22Rv1 (cell line): ENCODE measurements at regions not wholly inside any gene's neighbourhood (a gene's known extent, or its start where the extent isn't known, plus 50 kb on each side); places are given as distances from the start of the nearest gene placed in this dataset.
"Not testable (repeated sequence)": the region's sequence is repeated elsewhere in the genome, so short reads cannot be mapped to it uniquely, and the experiment has no call there.

Source experiments
- H3K27ac ChIP-seq: fragments of 450-650 bp; 2 replicates; pipeline ENCODE4 v1.5.1; 2017
- CTCF ChIP-seq: fragments of 450-650 bp; IDR thresholded peaks from 2 replicates; pipeline ENCODE4 v1.5.1; 2017; ENCODE audit warnings: mild to moderate bottlenecking
- ZFX ChIP-seq: fragments of 450-650 bp; IDR thresholded peaks from 2 replicates; pipeline ENCODE4 v1.6.1; 2017; ENCODE audit warnings: antibody characterized with exemption, borderline replicate concordance

- H3K27ac ChIP-seq: no peak overlapping the region
These were observed 158.1 kb upstream of the UBE3A start for GRCh38 chr15:25596644-25597562.

GRCh38 chr15:25587616-25588340 is 149.0 kb upstream of the UBE3A start:
- TF ChIP-seq CTCF (no peak), ZFX (no peak)
- no peak overlapping the region for H3K27ac ChIP-seq

More at GRCh38 chr15:25596644-25597562, 158.1 kb upstream of the UBE3A start:
- no peak for TF ChIP-seq ZFX
- TF ChIP-seq CTCF: peak; percentile 35

DNA sequence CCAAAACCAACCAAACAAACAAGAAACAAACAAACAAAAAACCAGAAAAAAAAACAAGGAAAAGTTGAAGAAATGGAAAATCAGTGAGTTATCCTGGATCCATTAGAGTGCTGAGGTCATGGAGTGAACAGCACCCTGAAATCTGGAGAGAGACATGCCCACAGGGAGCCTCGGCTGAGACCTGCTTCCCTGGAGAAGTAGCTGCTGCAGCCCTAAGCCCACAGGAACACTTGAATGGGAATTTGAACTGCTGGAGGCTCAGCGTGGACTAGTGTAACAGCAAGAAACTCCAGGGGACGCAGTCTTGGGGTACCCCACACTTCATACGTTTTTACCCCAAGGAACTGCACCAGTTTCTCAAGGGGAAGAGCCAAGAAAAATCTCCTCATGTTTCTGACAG is 144.1 kb upstream of the UBE3A start:
- TF ChIP-seq ZFX (no peak), CTCF (no peak)
- H3K27ac ChIP-seq: no peak overlapping the region

GRCh38 chr15:25579127-25579526 is 140.3 kb upstream of the UBE3A start:
- no peak overlapping the region for H3K27ac ChIP-seq
- TF ChIP-seq ZFX (no peak), CTCF (no peak)

- no peak overlapping the region for H3K27ac ChIP-seq
- no peak for TF ChIP-seq CTCF
- TF ChIP-seq ZFX: no peak
These were observed 133.4 kb upstream of the UBE3A start for GRCh38 chr15:25572191-25572590.

- no peak for TF ChIP-seq ZFX
- H3K27ac ChIP-seq: no peak overlapping the region
These were observed 129.9 kb upstream of the UBE3A start for GRCh38 chr15:25568751-25569150.

DNA sequence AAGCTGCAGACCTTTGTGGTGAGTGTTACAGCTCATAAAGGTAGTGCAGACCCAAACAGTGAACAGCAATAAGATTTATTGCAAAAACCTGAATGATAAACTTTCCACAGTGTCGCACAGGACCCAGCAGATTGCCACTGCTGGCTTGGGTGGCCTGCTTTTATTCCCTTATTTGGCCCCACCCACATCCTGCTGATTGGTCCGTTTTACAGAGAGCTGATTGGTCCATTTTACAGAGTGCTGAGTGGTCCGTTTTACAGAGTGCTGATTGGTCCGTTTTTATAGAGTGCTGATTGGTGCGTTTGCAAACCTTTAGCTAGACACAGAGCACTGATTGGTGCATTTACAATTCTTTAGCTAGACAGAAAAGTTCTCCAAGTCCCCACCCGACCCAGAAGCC is 127.7 kb upstream of the UBE3A start:
- not testable (repeated sequence) for H3K27ac ChIP-seq
